Gastrocnemius medialis (tissue), 4 donors: ENCODE measurements at regions not wholly inside any gene's neighbourhood (a gene's known extent, or its start where the extent isn't known, plus 50 kb on each side); places are given as distances from the start of the nearest gene placed in this dataset.

Source experiments
- CTCF ChIP-seq, 5 experiments: fragments of 450-650 bp in 3 of 5; fragments of 200-600 bp in 2 of 5; sonication (generic) in 2 of 5; IDR thresholded peaks in 4 of 5; conservative IDR thresholded peaks in 1 of 5; 1 replicate in 4 of 5; 2 replicates in 1 of 5; pipeline ENCODE4 v1.5.1; 2016 to 2019; ENCODE audit warnings: antibody characterized with exemption in 5 of 5, mild to moderate bottlenecking in 3 of 5, moderate library complexity in 3 of 5
- POLR2A ChIP-seq, 2 donors: fragments of 450-650 bp; IDR thresholded peaks; one replicate each; pipeline ENCODE4 v1.6.1; 2017; ENCODE audit warnings: antibody characterized with exemption in 2 of 2, mild to moderate bottlenecking in 2 of 2, moderate library complexity in 2 of 2

GRCh38 chr7:66549466-66549865 is 79.2 kb upstream of the KCTD7 start:
- TF ChIP-seq CTCF (IDR thresholded peaks at IDR 0.05 in 4 of 5, conservative IDR thresholded peaks at IDR 0.05 in 1 of 5) (no peak), POLR2A (IDR thresholded peaks at IDR 0.05) (no peak)
